Mesothelial cell of epicardium (in vitro differentiated cells): ENCODE measurements at regions not wholly inside any gene's neighbourhood (a gene's known extent, or its start where the extent isn't known, plus 50 kb on each side); places are given as distances from the start of the nearest gene placed in this dataset.

Experiments used
- DNase-seq, 2 experiments: peaks; one replicate each; pipeline ENCODE4 v3.0.0; 2021; ENCODE audit warnings: low spot score in 2 of 2; ENCODE audit not compliant: unreplicated experiment in 2 of 2
- H3K27ac Mint-ChIP-seq: 2 replicates; pipeline ENCODE4 v1.8.0; 2021; ENCODE audit warnings: mixed read lengths
- H3K27me3 Mint-ChIP-seq: 2 replicates; pipeline ENCODE4 v1.8.0; 2021; ENCODE audit warnings: low read depth, mixed read lengths
- H3K36me3 Mint-ChIP-seq: 2 replicates; pipeline ENCODE4 v1.8.0; 2021; ENCODE audit warnings: mixed read lengths
- H3K4me1 Mint-ChIP-seq: 2 replicates; pipeline ENCODE4 v1.8.0; 2021; ENCODE audit warnings: mixed read lengths
- H3K4me3 Mint-ChIP-seq: 2 replicates; pipeline ENCODE4 v1.8.0; 2021; ENCODE audit warnings: mild to moderate bottlenecking, moderate library complexity, mixed read lengths
- H3K9me3 Mint-ChIP-seq: 2 replicates; pipeline ENCODE4 v1.8.0; 2021; ENCODE audit warnings: mixed read lengths
- CTCF ChIP-seq: fragments of 200-600 bp; sonication (generic); IDR thresholded peaks from one replicate; pipeline ENCODE4 v1.5.0; 2021; ENCODE audit warnings: antibody characterized with exemption; ENCODE audit not compliant: unreplicated experiment

GRCh38 chr14:87725318-87725717 lies 267.7 kb downstream of the GALC start:
- H3K4me3 Mint-ChIP-seq: no peak overlapping the region

GRCh38 chr14:87712396-87713090 lies 280.4 kb downstream of the GALC start:
- no peak for DNase-seq
- peaks cover 26% of the 10 kb centered on the region for H3K27me3 Mint-ChIP-seq
- no peaks in the 10 kb centered on the region for H3K9me3 Mint-ChIP-seq
- H3K27ac Mint-ChIP-seq: no peak overlapping the region
- no peaks in the 10 kb centered on the region for H3K36me3 Mint-ChIP-seq
- TF ChIP-seq CTCF: no peak
- no peak overlapping the region for H3K4me3 Mint-ChIP-seq
- H3K4me1 Mint-ChIP-seq: no peaks in the 10 kb centered on the region

More at GRCh38 chr14:87725318-87725717, 267.7 kb downstream of the GALC start:
- H3K27me3 Mint-ChIP-seq: peaks cover 32% of the 10 kb centered on the region
- H3K4me1 Mint-ChIP-seq: no peaks in the 10 kb centered on the region
- H3K27ac Mint-ChIP-seq: no peak overlapping the region
- no peaks in the 10 kb centered on the region for H3K9me3 Mint-ChIP-seq
- TF ChIP-seq CTCF: no peak
- H3K36me3 Mint-ChIP-seq: no peaks in the 10 kb centered on the region
- DNase-seq: no peak

DNA sequence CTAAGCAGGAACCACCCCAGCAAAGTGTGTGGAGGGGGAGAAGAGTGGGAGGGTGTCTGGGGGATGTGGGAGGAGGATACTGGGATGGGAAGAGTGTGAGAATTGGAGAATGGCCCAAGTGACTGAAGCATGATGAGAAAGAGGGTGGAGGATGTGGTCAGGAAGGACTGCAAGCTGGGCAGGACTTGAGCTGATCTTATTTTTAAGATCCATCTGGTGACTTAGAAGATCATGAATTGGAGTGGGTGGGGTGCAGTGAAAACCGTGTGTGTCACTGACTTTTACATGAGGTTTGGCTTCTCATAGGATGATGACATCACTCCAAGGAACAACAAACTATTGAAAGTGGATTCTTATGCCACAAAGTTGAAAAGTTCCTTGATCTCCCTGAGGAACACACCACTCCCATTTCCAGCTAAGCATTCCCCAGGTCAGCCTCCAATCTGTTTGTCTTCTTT lies 287.5 kb downstream of the GALC start:
- Mint-ChIP-seq H3K36me3 (no peaks in the 10 kb centered on the region), H3K27me3 (peaks cover 16% of the 10 kb centered on the region), H3K27ac (no peak overlapping the region), H3K4me1 (no peaks in the 10 kb centered on the region), H3K9me3 (peaks cover 3% of the 10 kb centered on the region), H3K4me3 (no peak overlapping the region)
- no peak for DNase-seq
- no peak for TF ChIP-seq CTCF

DNA sequence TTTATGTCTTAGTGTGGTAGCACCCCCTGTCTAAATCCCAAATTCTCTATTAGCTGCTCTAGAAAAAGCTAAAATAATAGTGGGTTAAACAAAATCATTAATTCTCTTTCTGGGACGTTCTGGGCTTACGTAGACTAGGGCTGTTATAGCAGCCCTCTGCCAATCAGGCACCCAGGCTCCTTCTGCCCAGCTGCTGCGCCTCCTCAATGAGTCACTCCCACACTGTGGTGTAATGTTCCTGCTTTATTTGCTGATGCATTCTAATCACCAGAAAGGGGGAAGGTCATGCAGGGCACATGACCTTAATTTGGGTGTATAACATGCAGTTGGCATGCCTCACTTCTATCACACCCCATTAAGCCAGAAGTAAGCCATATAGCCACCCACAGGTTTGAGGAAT lies 294.5 kb downstream of the GALC start:
- no peaks in the 10 kb centered on the region for H3K36me3 Mint-ChIP-seq
- H3K27ac Mint-ChIP-seq: no peak overlapping the region
- TF ChIP-seq CTCF: no peak
- H3K4me1 Mint-ChIP-seq: no peaks in the 10 kb centered on the region
- H3K27me3 Mint-ChIP-seq: no peaks in the 10 kb centered on the region
- no peaks in the 10 kb centered on the region for H3K9me3 Mint-ChIP-seq
- H3K4me3 Mint-ChIP-seq: no peak overlapping the region
- DNase-seq: no peak

- TF ChIP-seq CTCF: no peak
- peaks cover 4% of the 10 kb centered on the region for H3K4me1 Mint-ChIP-seq
- H3K27ac Mint-ChIP-seq: no peak overlapping the region
- H3K27me3 Mint-ChIP-seq: no peaks in the 10 kb centered on the region
- no peaks in the 10 kb centered on the region for H3K9me3 Mint-ChIP-seq
- H3K36me3 Mint-ChIP-seq: no peaks in the 10 kb centered on the region
- no peak overlapping the region for H3K4me3 Mint-ChIP-seq
- no peak for DNase-seq
Observed at GRCh38 chr14:87696485-87696884, 296.5 kb downstream of the GALC start.
